ENCODE measurements at regions not wholly inside any gene's neighbourhood (a gene's known extent, or its start where the extent isn't known, plus 50 kb on each side); places are given as distances from the start of the nearest gene placed in this dataset.

GRCh38 chr5:144880513-144880912 is 709.8 kb downstream of the KCTD16 start:
- TF ChIP-seq POLR2A (IDR thresholded peaks at IDR 0.05) (no peak), CTCF (IDR thresholded peaks at IDR 0.05) (no peak)
